Tibial nerve (tissue), 4 donors: ENCODE measurements at regions not wholly inside any gene's neighbourhood (a gene's known extent, or its start where the extent isn't known, plus 50 kb on each side); places are given as distances from the start of the nearest gene placed in this dataset.

ENCODE experiments used
- DNase-seq, 2 donors: peaks; one replicate each; pipeline ENCODE4 v3.0.0-alpha.2; 2019; ENCODE audit warnings: low spot score in 2 of 2
- H3K27ac ChIP-seq, 4 donors: fragments of 200-600 bp; sonication (generic) in 3 of 4; one replicate each; pipeline ENCODE4 v1.5.1; 2017 to 2019; ENCODE audit warnings: mild to moderate bottlenecking in 1 of 4
- H3K27me3 ChIP-seq, 2 donors: fragments of 200-600 bp; sonication (generic) in 1 of 2; one replicate each; pipeline versions ENCODE4 v1.5.1 to v1.6.0; 2017 to 2019
- H3K36me3 ChIP-seq, 3 donors: fragments of 200-600 bp; sonication (generic); one replicate each; pipeline ENCODE4 v1.5.1; 2018 to 2019
- H3K4me1 ChIP-seq, 4 donors: fragments of 200-600 bp; sonication (generic) in 3 of 4; one replicate each; pipeline ENCODE4 v1.5.1; 2017 to 2019
- H3K4me3 ChIP-seq, 4 donors: fragments of 200-600 bp; sonication (generic) in 3 of 4; one replicate each; pipeline ENCODE4 v1.5.1; 2017 to 2019; ENCODE audit warnings: mild to moderate bottlenecking in 1 of 4, moderate library complexity in 1 of 4
- H3K9me3 ChIP-seq, 4 donors: fragments of 200-600 bp; sonication (generic) in 3 of 4; one replicate each; pipeline ENCODE4 v1.5.1; 2017 to 2019
- EP300 ChIP-seq, 2 donors: sonication (generic); formaldehyde crosslinking; IDR thresholded peaks; one replicate each; pipeline ENCODE4 v1.6.1; 2017; ENCODE audit warnings: antibody characterized with exemption in 2 of 2, mild to moderate bottlenecking in 1 of 2
- POLR2A ChIP-seq, 2 donors: fragments of 450-650 bp; IDR thresholded peaks; one replicate each; pipeline ENCODE4 v1.6.1; 2017; ENCODE audit warnings: antibody characterized with exemption in 2 of 2, mild to moderate bottlenecking in 2 of 2, moderate library complexity in 2 of 2
- WGBS, 2 donors: methylation state at CpG; one replicate each; pipeline ENCODE4 v1.1.5; 2018; 5-methylcytosine and 5-hydroxymethylcytosine counted together
- TF ChIP-seq, protein P1 (sequence below), 5 experiments: fragments of 200-600 bp in 3 of 5; fragments of 450-650 bp in 2 of 5; sonication (generic) in 3 of 5; IDR thresholded peaks; one replicate each; pipeline ENCODE4 v1.5.1; 2016 to 2019; ENCODE audit warnings: antibody characterized with exemption in 5 of 5, mild to moderate bottlenecking in 3 of 5, moderate library complexity in 2 of 5

DNA sequence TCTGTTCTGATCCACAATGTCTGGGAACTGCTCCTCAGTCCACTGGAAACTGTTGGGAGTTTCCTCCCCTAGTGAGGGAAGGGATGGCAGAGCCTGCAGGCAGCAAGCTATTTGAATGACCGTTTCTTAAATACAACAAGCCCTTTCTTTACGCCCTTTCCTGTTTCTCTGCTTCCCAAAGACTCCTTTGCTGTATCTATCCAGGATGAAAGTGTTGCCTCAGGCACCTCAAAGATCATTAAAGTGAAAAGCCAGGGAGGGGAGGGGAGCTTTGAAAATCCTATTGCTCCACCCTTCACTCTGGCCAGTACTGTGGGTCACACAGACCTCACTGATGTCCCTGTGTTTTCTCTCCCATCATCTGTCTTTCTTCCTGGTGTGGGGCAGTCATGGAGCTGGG lies 213.1 kb downstream of the RNF144B start:
- peaks cover 0 to 12% (median 0%) of the 10 kb centered on the region in 4 donors for H3K4me1 ChIP-seq
- no peak for DNase-seq
- no peak overlapping the region for H3K4me3 ChIP-seq
- WGBS, 2 donors, result 36 to 40% methylated on average over 2 of the region's 2 CpGs
- H3K36me3 ChIP-seq, result no peaks in the 10 kb centered on the region
- H3K27ac ChIP-seq, result no peak overlapping the region
- TF ChIP-seq POLR2A (IDR thresholded peaks at IDR 0.05) (no peak), EP300 (IDR thresholded peaks at IDR 0.05) (no peak)
- TF ChIP-seq, protein P1, sequence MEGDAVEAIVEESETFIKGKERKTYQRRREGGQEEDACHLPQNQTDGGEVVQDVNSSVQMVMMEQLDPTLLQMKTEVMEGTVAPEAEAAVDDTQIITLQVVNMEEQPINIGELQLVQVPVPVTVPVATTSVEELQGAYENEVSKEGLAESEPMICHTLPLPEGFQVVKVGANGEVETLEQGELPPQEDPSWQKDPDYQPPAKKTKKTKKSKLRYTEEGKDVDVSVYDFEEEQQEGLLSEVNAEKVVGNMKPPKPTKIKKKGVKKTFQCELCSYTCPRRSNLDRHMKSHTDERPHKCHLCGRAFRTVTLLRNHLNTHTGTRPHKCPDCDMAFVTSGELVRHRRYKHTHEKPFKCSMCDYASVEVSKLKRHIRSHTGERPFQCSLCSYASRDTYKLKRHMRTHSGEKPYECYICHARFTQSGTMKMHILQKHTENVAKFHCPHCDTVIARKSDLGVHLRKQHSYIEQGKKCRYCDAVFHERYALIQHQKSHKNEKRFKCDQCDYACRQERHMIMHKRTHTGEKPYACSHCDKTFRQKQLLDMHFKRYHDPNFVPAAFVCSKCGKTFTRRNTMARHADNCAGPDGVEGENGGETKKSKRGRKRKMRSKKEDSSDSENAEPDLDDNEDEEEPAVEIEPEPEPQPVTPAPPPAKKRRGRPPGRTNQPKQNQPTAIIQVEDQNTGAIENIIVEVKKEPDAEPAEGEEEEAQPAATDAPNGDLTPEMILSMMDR (IDR thresholded peaks at IDR 0.05), result no peak
- no peaks in the 10 kb centered on the region for H3K9me3 ChIP-seq
- H3K27me3 ChIP-seq, result no peaks in the 10 kb centered on the region

DNA sequence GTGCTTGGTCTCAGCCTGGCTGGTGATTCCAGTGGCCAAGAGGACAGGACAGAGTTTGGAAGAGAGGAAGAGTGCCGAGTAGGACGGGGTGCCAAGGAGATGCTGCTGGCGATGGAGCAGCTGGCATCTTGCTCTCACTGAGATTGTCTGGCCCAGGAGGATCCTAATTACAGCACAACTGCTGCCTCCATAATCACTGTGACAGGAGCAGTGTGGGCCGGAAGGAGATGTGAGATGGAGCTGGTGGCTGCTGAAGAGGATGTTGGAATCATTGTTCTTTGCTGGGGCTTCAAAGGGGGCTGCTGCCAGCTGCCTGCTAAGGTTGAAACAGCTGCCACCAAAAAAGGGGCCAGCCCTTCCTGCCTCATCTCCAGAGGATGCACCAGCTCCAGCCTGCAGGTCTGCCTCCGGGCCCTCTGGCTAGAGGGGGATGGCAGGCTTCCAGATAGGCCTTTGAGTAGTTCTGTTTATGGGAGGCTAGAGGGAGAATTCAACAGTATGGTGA lies 214.4 kb downstream of the RNF144B start:
- H3K27me3 ChIP-seq, result no peaks in the 10 kb centered on the region
- peaks cover 0 to 3% (median 0%) of the 10 kb centered on the region in 4 donors for H3K4me1 ChIP-seq
- H3K27ac ChIP-seq, result no peak overlapping the region
- WGBS, 2 donors, result 78 to 88% methylated on average over 4 to 5 of the region's 5 CpGs
- no peak for DNase-seq
- H3K4me3 ChIP-seq, result no peak overlapping the region
- TF ChIP-seq EP300 (IDR thresholded peaks at IDR 0.05) (no peak), POLR2A (IDR thresholded peaks at IDR 0.05) (no peak)
- TF ChIP-seq, protein P1 (IDR thresholded peaks at IDR 0.05), result no peak
- no peaks in the 10 kb centered on the region for H3K9me3 ChIP-seq
- H3K36me3 ChIP-seq, result no peaks in the 10 kb centered on the region

DNA sequence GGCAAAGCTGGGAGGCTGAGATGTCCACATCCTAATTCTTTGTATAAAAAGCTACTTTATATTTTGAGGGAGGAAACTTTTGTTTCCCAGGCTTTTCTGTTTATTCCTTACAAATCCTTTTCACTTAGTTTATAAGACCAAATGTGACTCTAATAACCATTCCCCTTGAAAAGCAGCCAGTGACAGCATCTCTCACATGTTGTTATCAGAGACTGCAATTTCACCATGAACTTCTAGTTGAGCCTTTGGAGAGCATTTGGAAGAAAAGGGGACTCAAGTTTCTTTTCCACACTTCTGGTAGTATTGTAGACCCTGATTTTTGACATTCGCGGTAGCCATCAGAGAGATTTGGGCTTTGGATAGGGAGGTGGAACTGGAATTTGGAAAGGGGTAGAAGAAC lies 215.8 kb downstream of the RNF144B start:
- TF ChIP-seq EP300 (IDR thresholded peaks at IDR 0.05) (no peak), POLR2A (IDR thresholded peaks at IDR 0.05) (no peak)
- TF ChIP-seq, protein P1 (IDR thresholded peaks at IDR 0.05), result no peak
- no peaks in the 10 kb centered on the region for H3K9me3 ChIP-seq
- no peaks in the 10 kb centered on the region for H3K27me3 ChIP-seq
- no peaks in the 10 kb centered on the region for H3K4me1 ChIP-seq
- no peaks in the 10 kb centered on the region for H3K36me3 ChIP-seq
- WGBS, 2 donors, result 93 to 99% methylated on average over 2 of the region's 2 CpGs
- H3K27ac ChIP-seq, result no peak overlapping the region
- DNase-seq, result no peak
- H3K4me3 ChIP-seq, result no peak overlapping the region

GRCh38 chr6:18603361-18603760 lies 216.2 kb downstream of the RNF144B start:
- no peak for DNase-seq
- TF ChIP-seq POLR2A (IDR thresholded peaks at IDR 0.05) (no peak), EP300 (IDR thresholded peaks at IDR 0.05) (no peak)
- TF ChIP-seq, protein P1 (IDR thresholded peaks at IDR 0.05), result no peak
- WGBS, 2 donors, result 69 to 71% methylated on average over 5 of the region's 5 CpGs
- Histone ChIP-seq H3K27me3 (no peaks in the 10 kb centered on the region), H3K4me3 (no peak overlapping the region), H3K4me1 (no peaks in the 10 kb centered on the region), H3K9me3 (peaks cover 0 to 2% (median 0%) of the 10 kb centered on the region in 4 donors), H3K36me3 (no peaks in the 10 kb centered on the region), H3K27ac (no peak overlapping the region)

DNA sequence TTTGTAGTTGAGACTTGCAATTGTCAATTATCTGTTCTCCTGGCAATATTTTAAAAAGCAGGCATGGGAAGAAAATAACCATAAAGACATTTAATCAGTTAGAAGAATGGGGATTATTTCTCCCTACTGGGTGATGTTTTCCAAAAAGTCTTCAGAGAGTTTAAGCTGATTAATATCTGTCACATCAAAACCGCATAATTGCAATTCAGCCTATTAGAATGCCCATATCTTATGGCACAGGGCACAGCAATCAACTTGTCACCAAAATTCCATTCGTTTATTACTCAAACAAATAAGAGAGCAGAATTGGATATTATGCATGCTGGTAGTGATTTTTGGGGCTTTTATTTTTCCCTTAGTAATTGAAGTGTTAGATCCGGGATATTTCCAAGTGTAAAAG lies 218.7 kb downstream of the RNF144B start:
- Histone ChIP-seq H3K4me1 (no peaks in the 10 kb centered on the region), H3K36me3 (no peaks in the 10 kb centered on the region), H3K27me3 (no peaks in the 10 kb centered on the region), H3K4me3 (no peak overlapping the region), H3K27ac (no peak overlapping the region), H3K9me3 (peaks cover 0 to 10% (median 0%) of the 10 kb centered on the region in 4 donors)
- no peak for TF ChIP-seq POLR2A (IDR thresholded peaks at IDR 0.05)
- TF ChIP-seq, protein P1 (IDR thresholded peaks at IDR 0.05), result no peak
- TF ChIP-seq EP300 (IDR thresholded peaks at IDR 0.05), result no peak
- 75 to 79% methylated on average over 3 of the region's 3 CpGs for WGBS, 2 donors
- no peak for DNase-seq
